SK-N-SH (cell line): ENCODE measurements at regions not wholly inside any gene's neighbourhood (a gene's known extent, or its start where the extent isn't known, plus 50 kb on each side); places are given as distances from the start of the nearest gene placed in this dataset.

Experiments
- CTCF ChIA-PET: fragments of 300-600, 350-600 bp; formaldehyde crosslinking; extraction: SDS; loops from one replicate; lab custom pipeline; 2021; lab: Yijun Ruan, JAX
- POLR2A ChIA-PET: fragments of 350-600 bp; sonication (Branson Sonifier 250); formaldehyde crosslinking; extraction: SDS; loops from one replicate; lab custom pipeline; 2020; ENCODE audit warnings: antibody characterized with exemption, inconsistent platforms; lab: Yijun Ruan, JAX
- DNase-seq: peaks from one replicate; pipeline ENCODE4 v3.0.0; 2012
- H2AFZ ChIP-seq: fragments of 200-600 bp; sonication (generic); 2 replicates; pipeline ENCODE4 v1.8.1; 2016; ENCODE audit warnings: antibody characterized with exemption, mild to moderate bottlenecking, low read depth
- H3F3A ChIP-seq: fragments of 200-600 bp; sonication (generic); replicated peaks from 2 replicates; pipeline ENCODE3; 2016; ENCODE audit warnings: antibody characterized with exemption, mild to moderate bottlenecking; ENCODE audit not compliant: insufficient read depth
- H3K27ac ChIP-seq, 2 experiments: fragments of 200-500 bp in 1 of 2; fragments of 200-600 bp in 1 of 2; sonication (Bioruptor generic) in 1 of 2; sonication (generic), shearing (Covaris generic) in 1 of 2; 2 replicates each; pipeline versions ENCODE4 v1.5.1 to v1.6.1; 2014 to 2016; ENCODE audit warnings: low read depth in 2 of 2, inconsistent platforms in 1 of 2, low read length in 1 of 2, mild to moderate bottlenecking in 1 of 2, mixed read lengths in 1 of 2
- H3K27me3 ChIP-seq: fragments of 200-600 bp; sonication (generic), shearing (Covaris generic); 2 replicates; pipeline ENCODE4 v1.6.1; 2016; ENCODE audit warnings: mixed run types; ENCODE audit not compliant: insufficient read depth
- H3K36me3 ChIP-seq, 2 experiments: fragments of 200-500 bp in 1 of 2; fragments of 200-600 bp in 1 of 2; sonication (Bioruptor generic) in 1 of 2; sonication (generic) in 1 of 2; replicated peaks in 1 of 2; 2 replicates each; pipeline versions ENCODE3 to v1.5.1; 2014 to 2016; ENCODE audit warnings: low read length in 1 of 2, mild to moderate bottlenecking in 1 of 2; ENCODE audit not compliant: insufficient read depth in 2 of 2, control insufficient read depth in 1 of 2
- H3K4me1 ChIP-seq, 2 experiments: fragments of 200-500 bp in 1 of 2; fragments of 200-600 bp in 1 of 2; sonication (Bioruptor generic) in 1 of 2; sonication (generic), shearing (Covaris generic) in 1 of 2; 2 replicates each; pipeline versions ENCODE4 v1.5.1 to v1.6.1; 2014 to 2016; ENCODE audit warnings: low read depth in 1 of 2, low read length in 1 of 2, mixed run types in 1 of 2; ENCODE audit not compliant: insufficient read depth in 2 of 2, control insufficient read depth in 1 of 2
- H3K4me2 ChIP-seq: fragments of 200-600 bp; sonication (generic), shearing (Covaris generic); 2 replicates; pipeline ENCODE4 v1.6.1; 2017; ENCODE audit warnings: mixed run types
- H3K4me3 ChIP-seq, 2 experiments: fragments of 200-500 bp in 1 of 2; fragments of 200-600 bp in 1 of 2; sonication (Bioruptor generic) in 1 of 2; sonication (generic), shearing (Covaris generic) in 1 of 2; 2 replicates each; pipeline versions ENCODE4 v1.5.1 to v1.8.1; 2014 to 2016; ENCODE audit warnings: low read depth in 2 of 2, inconsistent platforms in 1 of 2, low read length in 1 of 2, mild to moderate bottlenecking in 1 of 2, mixed read lengths in 1 of 2, moderate library complexity in 1 of 2
- H3K79me2 ChIP-seq: fragments of 200-600 bp; sonication (generic); 2 replicates; pipeline ENCODE4 v1.8.1; 2017; ENCODE audit warnings: mild to moderate bottlenecking; ENCODE audit not compliant: insufficient read depth
- H3K9ac ChIP-seq: fragments of 200-600 bp; sonication (generic); 2 replicates; pipeline ENCODE4 v1.6.1; 2017; ENCODE audit warnings: mixed run types
- H3K9me2 ChIP-seq: fragments of 200-600 bp; sonication (generic); 2 replicates; pipeline ENCODE4 v1.6.1; 2017; ENCODE audit warnings: mixed run types
- H3K9me3 ChIP-seq: fragments of 200-600 bp; sonication (generic); 2 replicates; pipeline ENCODE4 v1.6.1; 2017; ENCODE audit warnings: mixed run types, mild to moderate bottlenecking, moderate library complexity
- H4K20me1 ChIP-seq: fragments of 200-600 bp; sonication (generic); 2 replicates; pipeline ENCODE4 v1.6.1; 2017; ENCODE audit warnings: mild to moderate bottlenecking, mixed run types; ENCODE audit not compliant: insufficient read depth
- CTCF ChIP-seq: fragments of 200-600 bp; sonication (generic); IDR thresholded peaks from 2 replicates; pipeline ENCODE4 v1.6.1; 2017; ENCODE audit warnings: antibody characterized with exemption, mild to moderate bottlenecking, moderate library complexity
- ELF1 ChIP-seq: IDR thresholded peaks from 2 replicates; pipeline ENCODE4 v1.4.0; 2012
- EP300 ChIP-seq, 2 experiments: IDR thresholded peaks; 2 replicates each; pipeline versions ENCODE4 v1.4.0 to v1.6.1; 2012; ENCODE audit warnings: borderline replicate concordance in 1 of 2, low read depth in 1 of 2, low read length in 1 of 2
- EZH2phosphoT487 ChIP-seq: fragments of 200-600 bp; sonication (generic); IDR thresholded peaks from 2 replicates; pipeline ENCODE4 v1.6.1; 2017; ENCODE audit warnings: low read depth, mixed run types, mild to moderate bottlenecking, antibody characterized with exemption, moderate library complexity, borderline replicate concordance
- FOSL2 ChIP-seq: IDR thresholded peaks from 2 replicates; pipeline ENCODE4 v1.4.0; 2012; ENCODE audit warnings: low read depth, mild to moderate bottlenecking, moderate library complexity, borderline replicate concordance
- FOXJ3 ChIP-seq: sonication (generic); formaldehyde crosslinking; IDR thresholded peaks from 2 replicates; pipeline ENCODE4 v1.5.1; 2020; ENCODE audit warnings: mild to moderate bottlenecking, missing genetic modification reagents
- GATA2 ChIP-seq: sonication (generic); formaldehyde crosslinking; IDR thresholded peaks from 2 replicates; pipeline ENCODE4 v1.5.0; 2020; ENCODE audit warnings: mild to moderate bottlenecking, missing genetic modification reagents
- JUND ChIP-seq: IDR thresholded peaks from 2 replicates; pipeline ENCODE4 v1.4.0; 2012
- MEF2A ChIP-seq: IDR thresholded peaks from 2 replicates; pipeline ENCODE4 v1.4.0; 2012; ENCODE audit warnings: low read depth, borderline replicate concordance
- MXI1 ChIP-seq: IDR thresholded peaks from 2 replicates; pipeline ENCODE4 v1.6.1; 2012; ENCODE audit warnings: mild to moderate bottlenecking, low read depth, low read length, improper control_type of control experiment
- NFIC ChIP-seq: IDR thresholded peaks from 2 replicates; pipeline ENCODE4 v1.4.0; 2012; ENCODE audit warnings: borderline replicate concordance
- RAD21 ChIP-seq: IDR thresholded peaks from 2 replicates; pipeline ENCODE4 v1.6.1; 2012; ENCODE audit warnings: mild to moderate bottlenecking, low read length
- RCOR1 ChIP-seq: fragments of 150-350 bp; IDR thresholded peaks from 2 replicates; pipeline ENCODE4 v1.6.1; 2017; ENCODE audit warnings: antibody characterized with exemption, low read length
- REST ChIP-seq: IDR thresholded peaks from 2 replicates; pipeline ENCODE4 v1.6.1; 2012; ENCODE audit warnings: mild to moderate bottlenecking, low read depth, low read length, moderate library complexity
- RXRA ChIP-seq: IDR thresholded peaks from 2 replicates; pipeline ENCODE4 v1.4.0; 2012; ENCODE audit warnings: low read depth, mild to moderate bottlenecking, borderline replicate concordance
- SIN3A ChIP-seq: IDR thresholded peaks from 2 replicates; pipeline ENCODE4 v1.6.1; 2012; ENCODE audit warnings: low read depth, mild to moderate bottlenecking, low read length, moderate library complexity, borderline replicate concordance
- USF2 ChIP-seq: fragments of 150-350 bp; IDR thresholded peaks from 2 replicates; pipeline ENCODE4 v1.6.1; 2017; ENCODE audit warnings: antibody characterized with exemption, low read length, low read depth, borderline replicate concordance
- ZBTB33 ChIP-seq: IDR thresholded peaks from 2 replicates; pipeline ENCODE4 v1.4.0; 2012; ENCODE audit warnings: low read depth, borderline replicate concordance
- WGBS: methylation state at CpG from one replicate; pipeline ENCODE4 v1.1.6; 2017; ENCODE audit warnings: low lambda C conversion rate; 5-methylcytosine and 5-hydroxymethylcytosine counted together

- no peak overlapping the region for H3K4me2 ChIP-seq
- ChIA-PET POLR2A (no interaction called here), CTCF (no interaction called here)
- no peak for TF ChIP-seq JUND
- no peak for TF ChIP-seq RAD21
- peak; percentile 44; the same call in 1 of the 2 replicates for TF ChIP-seq GATA2
- no peak for TF ChIP-seq USF2
- TF ChIP-seq RCOR1 = peak; percentile 92
- TF ChIP-seq EP300 (IDR thresholded peaks at IDR 0.05; ENCODE audit: borderline replicate concordance in 1 of 2, low read depth in 1 of 2, low read length in 1 of 2) = peak in 1 of 2 experiments; percentile 68; a peak in 1 of 4 replicates
- H3K9me3 ChIP-seq = no peaks in the 10 kb centered on the region
- peak; percentile 17 for DNase-seq
- H3K27ac ChIP-seq = peak overlapping the region in 1 of 2 experiments; percentile 34; a peak in 1 of 4 replicates
- no peaks in the 10 kb centered on the region for H3K9me2 ChIP-seq
- H4K20me1 ChIP-seq = no peaks in the 10 kb centered on the region
- H3K9ac ChIP-seq = no peak overlapping the region
- no peak overlapping the region for H3K4me3 ChIP-seq
- H3K79me2 ChIP-seq = no peaks in the 10 kb centered on the region
- H3K27me3 ChIP-seq = no peaks in the 10 kb centered on the region
- H3K4me1 ChIP-seq = peaks cover 0 to 3% of the 10 kb centered on the region in 2 experiments; a peak in 2 of 4 replicates
- no peaks in the 10 kb centered on the region for H3K36me3 ChIP-seq
- no peak overlapping the region for H2AFZ ChIP-seq
- no peaks in the 10 kb centered on the region for H3F3A ChIP-seq
- 67% methylated on average over 4 of the region's 4 CpGs for WGBS
These were observed 492.3 kb downstream of the ZEB2 start for GRCh38 chr2:144027593-144027992.

GRCh38 chr2:144026753-144027152 lies 493.2 kb downstream of the ZEB2 start:
- Histone ChIP-seq H4K20me1 (no peaks in the 10 kb centered on the region), H3K79me2 (no peaks in the 10 kb centered on the region), H3F3A (no peaks in the 10 kb centered on the region), H3K9ac (no peak overlapping the region), H3K27me3 (no peaks in the 10 kb centered on the region), H3K4me3 (no peak overlapping the region), H3K9me2 (no peaks in the 10 kb centered on the region), H3K36me3 (no peaks in the 10 kb centered on the region), H2AFZ (no peak overlapping the region)
- DNase-seq = no peak
- CTCF ChIA-PET = no interaction called here
- 96% methylated on average over 1 of the region's 1 CpG for WGBS
- TF ChIP-seq RCOR1 = no peak
- no peak for TF ChIP-seq MXI1
- TF ChIP-seq GATA2 = no peak
- no peak for TF ChIP-seq REST
- no peak for TF ChIP-seq ZBTB33
- TF ChIP-seq JUND = no peak
- TF ChIP-seq FOXJ3 (CRISPR knock-in tag) = no peak
- no peak for TF ChIP-seq CTCF
- TF ChIP-seq SIN3A = no peak
- TF ChIP-seq MEF2A = no peak
- TF ChIP-seq FOSL2 = no peak
- TF ChIP-seq RXRA = no peak
- TF ChIP-seq NFIC = no peak
- no peak for TF ChIP-seq USF2
- TF ChIP-seq EZH2phosphoT487 = no peak
- no peak for TF ChIP-seq ELF1
- TF ChIP-seq, all 33 proteins: peak for 0
- H3K4me1 ChIP-seq = peaks cover 0 to 3% of the 10 kb centered on the region in 2 experiments; a peak in 2 of 4 replicates
- POLR2A ChIA-PET = no interaction called here
- peaks cover 2% of the 10 kb centered on the region; the same call in 1 of the 2 replicates for H3K9me3 ChIP-seq
- H3K27ac ChIP-seq = peak overlapping the region in 1 of 2 experiments; percentile 16; a peak in 1 of 4 replicates
- no peak overlapping the region for H3K4me2 ChIP-seq
